H1 (cell line): ENCODE measurements at regions not wholly inside any gene's neighbourhood (a gene's known extent, or its start where the extent isn't known, plus 50 kb on each side); places are given as distances from the start of the nearest gene placed in this dataset.

Source experiments
- CHD1 ChIP-seq: IDR thresholded peaks from 2 replicates; pipeline ENCODE4 v1.6.1; 2012; ENCODE audit warnings: low read depth, low read length, improper control_type of control experiment
- POLR2A ChIP-seq, 2 experiments: IDR thresholded peaks; 1 replicate in 1 of 2; 2 replicates in 1 of 2; pipeline ENCODE4 v1.6.1; 2011; ENCODE audit warnings: low read depth in 2 of 2, low read length in 2 of 2, mild to moderate bottlenecking in 2 of 2; ENCODE audit errors: control extremely low read depth in 1 of 2
- RNF2 ChIP-seq: fragments of 200-900, 300-1000 bp; sonication (generic); IDR thresholded peaks from 2 replicates; pipeline ENCODE4 v1.7.1; 2016; ENCODE audit warnings: borderline replicate concordance, low read depth, mild to moderate bottlenecking, antibody characterized with exemption, low read length; ENCODE audit not compliant: poor library complexity, severe bottlenecking; ENCODE audit errors: missing control alignments
- YY1 ChIP-seq: IDR thresholded peaks from 2 replicates; pipeline ENCODE4 v1.6.1; 2011; ENCODE audit warnings: low read depth, mild to moderate bottlenecking, low read length

GRCh38 chr14:71284048-71284447 lies 376.8 kb downstream of the PCNX1 start:
- TF ChIP-seq YY1 (no peak), RNF2 (no peak), CHD1 (no peak), POLR2A (IDR thresholded peaks at IDR 0.05; ENCODE audit: control extremely low read depth in 1 of 2, low read depth in 2 of 2, low read length in 2 of 2) (no peak)
